ENCODE measurements at regions not wholly inside any gene's neighbourhood (a gene's known extent, or its start where the extent isn't known, plus 50 kb on each side); places are given as distances from the start of the nearest gene placed in this dataset.
A peak's percentile ranks its signal among the peaks of the same experiment; 100 is the strongest.
"Not testable (repeated sequence)": the region's sequence is repeated elsewhere in the genome, so short reads cannot be mapped to it uniquely, and the experiment has no call there.

- no peak for DNase-seq
Observed at GRCh38 chr15:98025237-98025636, 64.7 kb downstream of the ARRDC4 start.

DNA sequence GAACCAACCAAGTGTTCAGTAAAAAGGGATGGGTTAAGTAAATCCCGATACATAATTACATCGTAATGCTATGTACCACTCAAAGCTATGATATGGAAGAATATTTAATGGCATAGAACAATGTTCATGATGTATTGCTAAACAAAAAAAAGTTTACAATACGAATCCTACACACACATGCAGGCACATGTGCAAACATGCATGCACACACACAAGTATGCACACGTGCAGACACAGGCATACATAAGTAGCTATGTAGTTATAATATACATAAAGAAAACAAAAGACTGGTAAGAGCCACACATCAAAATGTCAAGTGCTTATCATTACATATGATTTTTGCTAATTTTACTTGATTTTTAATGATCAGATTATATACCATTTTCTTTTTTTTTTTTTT is 74.2 kb downstream of the ARRDC4 start:
- DNase-seq, result no peak

- DNase-seq, result no peak
Observed at GRCh38 chr15:98035134-98035533, 74.6 kb downstream of the ARRDC4 start.

DNA sequence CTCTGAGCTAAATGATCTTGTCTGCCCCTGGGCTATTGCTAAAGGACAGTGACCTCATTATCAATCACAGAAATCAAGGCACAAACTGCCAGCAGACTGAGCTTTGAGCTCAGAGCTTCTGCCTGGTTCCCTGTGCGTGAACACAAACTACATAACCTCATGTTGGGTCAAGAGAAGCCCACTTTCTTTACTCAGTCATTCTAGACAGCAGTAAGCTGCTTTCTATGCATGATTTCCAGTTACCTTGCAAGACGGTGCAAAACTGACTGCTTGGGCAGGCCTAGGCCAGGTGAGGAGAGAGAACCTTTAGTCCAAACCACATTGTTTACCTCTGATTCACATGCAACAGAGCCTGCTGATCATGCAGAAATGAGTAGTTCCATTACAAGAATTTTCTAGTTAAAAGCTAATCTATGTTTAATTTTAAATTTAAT is 75.1 kb downstream of the ARRDC4 start:
- DNase-seq, result no peak

GRCh38 chr15:98039596-98039995 is 79.1 kb downstream of the ARRDC4 start:
- no peak for DNase-seq

GRCh38 chr15:98040146-98040545 is 79.6 kb downstream of the ARRDC4 start:
- DNase-seq, result no peak

- DNase-seq, result no peak
Observed at GRCh38 chr15:98043160-98044014, 82.9 kb downstream of the ARRDC4 start.

DNA sequence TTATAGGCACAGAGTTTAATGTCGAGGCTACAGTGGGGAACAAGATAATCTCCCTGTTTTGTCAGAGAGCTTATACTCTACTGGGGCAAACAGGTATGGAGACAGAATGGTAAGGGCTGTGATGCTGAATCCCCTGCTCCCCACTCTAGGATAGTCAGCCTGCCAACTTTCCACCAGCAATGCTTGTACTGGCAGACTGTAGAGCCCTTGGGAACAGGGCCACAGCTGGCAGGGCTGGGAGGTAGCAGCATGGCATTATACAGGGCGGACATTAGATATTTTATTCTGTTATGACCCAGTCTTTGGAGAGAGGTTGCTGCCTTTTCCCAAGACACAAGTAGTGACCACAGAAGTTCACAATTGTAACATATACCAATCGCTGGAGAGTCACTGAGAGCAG is 91.2 kb downstream of the ARRDC4 start:
- no peak for DNase-seq

- no peak for DNase-seq
Observed at GRCh38 chr15:98057453-98057852, 97.0 kb downstream of the ARRDC4 start.

GRCh38 chr15:98062869-98063268 is 102.4 kb downstream of the ARRDC4 start:
- DNase-seq, result no peak

- no peak for DNase-seq
Observed at GRCh38 chr15:98063315-98063714, 102.8 kb downstream of the ARRDC4 start.

DNA sequence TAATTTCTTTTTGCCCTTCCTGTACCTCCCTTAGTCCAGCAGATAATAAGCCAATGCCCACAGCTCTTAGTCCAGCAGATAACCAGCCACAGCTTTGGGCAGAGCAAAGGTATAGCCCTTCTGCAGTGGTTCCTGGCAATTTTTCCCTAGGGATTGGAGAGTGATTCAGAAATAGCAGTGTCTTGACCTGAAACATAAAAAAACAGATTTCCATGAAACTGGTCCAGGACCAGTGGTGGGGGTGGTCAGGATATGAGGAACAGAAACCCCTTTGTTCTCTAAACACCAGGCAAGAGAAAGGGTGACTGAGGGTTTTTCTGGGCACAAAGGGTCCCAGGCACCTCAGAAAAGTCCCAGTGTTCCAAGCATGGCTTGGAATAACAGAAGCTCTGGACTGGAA is 103.4 kb downstream of the ARRDC4 start:
- no peak for DNase-seq

DNA sequence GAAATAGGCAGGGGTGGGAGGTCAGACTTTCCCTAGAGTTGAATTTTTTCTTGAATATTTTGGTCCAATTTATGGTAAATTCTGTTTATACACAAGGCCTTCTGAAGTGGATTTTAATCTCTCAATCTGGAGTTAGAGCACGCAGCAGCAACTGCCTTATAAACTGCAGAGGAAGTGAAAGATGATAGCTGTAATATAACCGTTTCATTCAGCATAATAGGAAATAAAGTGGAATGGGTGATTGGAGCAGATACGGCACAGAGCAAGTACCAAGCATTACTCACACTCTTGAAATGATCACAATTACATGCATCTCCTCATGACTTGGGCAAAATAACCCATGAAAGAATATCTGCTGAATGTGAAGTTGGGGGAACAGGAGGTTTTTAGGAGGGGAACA is 106.8 kb downstream of the ARRDC4 start:
- DNase-seq, result no peak

DNA sequence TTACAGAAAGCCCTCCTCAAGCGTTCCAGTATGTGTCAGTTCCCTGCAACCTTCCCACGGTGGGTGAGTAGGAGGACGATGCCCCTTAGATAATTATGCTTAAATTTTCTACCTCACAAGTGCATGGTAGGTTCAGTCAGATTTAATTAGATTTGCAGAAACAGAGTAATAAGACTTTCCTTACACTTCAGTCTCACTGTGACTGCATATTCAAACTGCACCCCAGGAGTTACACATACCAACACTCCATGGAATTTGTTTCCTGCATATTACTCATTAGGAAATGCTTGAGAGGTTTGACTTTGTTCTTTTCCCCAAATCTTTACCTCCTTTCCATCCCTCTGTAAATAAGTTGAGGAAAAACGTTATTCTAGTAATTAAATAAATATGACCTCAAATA is 108.8 kb downstream of the ARRDC4 start:
- no peak for DNase-seq

GRCh38 chr15:98070137-98070536 is 109.6 kb downstream of the ARRDC4 start:
- DNase-seq, result no peak

DNA sequence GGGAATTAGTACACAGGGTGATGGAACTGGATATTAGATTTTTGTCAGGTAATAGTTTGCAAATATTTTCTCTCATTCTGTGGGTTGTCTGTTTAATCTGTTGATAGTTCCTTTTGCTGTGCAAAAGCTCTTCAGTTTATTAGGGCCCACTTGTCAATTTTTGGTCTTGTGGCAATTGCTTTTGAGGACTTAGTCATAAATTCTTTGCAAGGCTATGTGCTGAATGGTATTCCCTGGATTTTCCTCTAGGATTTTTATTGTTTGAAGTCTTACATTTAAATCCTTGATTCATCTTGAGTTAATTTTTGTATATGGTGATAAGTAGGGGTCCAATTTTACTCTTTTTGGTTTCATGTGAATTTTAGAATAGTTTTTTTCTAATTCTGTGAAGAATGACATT is 111.3 kb downstream of the ARRDC4 start:
- DNase-seq, result no peak

DNA sequence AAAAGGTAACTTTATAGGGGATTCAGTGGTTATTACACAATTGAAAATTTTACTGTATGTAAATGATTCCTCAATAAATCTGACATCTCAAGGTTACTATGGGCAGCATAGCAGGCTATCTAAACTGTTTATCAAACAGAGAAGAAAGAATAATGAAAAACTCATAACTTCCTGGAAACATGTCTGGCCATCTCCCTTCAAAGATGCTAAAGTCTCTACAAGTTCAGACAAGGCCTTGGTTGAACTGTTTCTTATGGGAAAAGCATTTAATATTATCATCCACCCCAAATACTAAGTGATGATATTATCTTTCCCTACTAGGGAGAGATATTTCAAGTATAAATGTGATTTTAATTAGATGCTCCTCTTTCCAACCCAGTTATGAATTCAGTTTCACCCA is 114.9 kb downstream of the ARRDC4 start:
- no peak for DNase-seq

GRCh38 chr15:98076021-98076816 is 115.7 kb downstream of the ARRDC4 start:
- DNase-seq, result no peak

DNA sequence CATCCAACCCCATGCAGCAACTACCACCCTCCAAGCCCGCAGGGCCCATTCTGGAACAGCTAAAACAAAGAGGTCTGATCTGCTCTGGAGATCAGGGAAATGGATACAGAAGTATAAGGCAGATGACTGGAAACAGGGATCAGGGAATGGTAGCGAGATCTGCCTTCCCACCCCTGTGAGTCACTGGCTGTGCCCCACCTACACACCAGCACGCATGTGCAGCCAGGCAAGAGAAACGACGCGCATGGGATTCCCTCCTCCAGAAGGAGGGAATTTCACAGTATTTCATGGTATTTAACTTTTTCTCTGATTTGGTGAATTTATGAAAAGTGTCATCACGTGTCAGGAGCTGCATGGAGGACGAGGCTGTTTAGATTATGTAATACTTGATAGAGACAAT is 116.7 kb downstream of the ARRDC4 start:
- DNase-seq, result no peak

DNA sequence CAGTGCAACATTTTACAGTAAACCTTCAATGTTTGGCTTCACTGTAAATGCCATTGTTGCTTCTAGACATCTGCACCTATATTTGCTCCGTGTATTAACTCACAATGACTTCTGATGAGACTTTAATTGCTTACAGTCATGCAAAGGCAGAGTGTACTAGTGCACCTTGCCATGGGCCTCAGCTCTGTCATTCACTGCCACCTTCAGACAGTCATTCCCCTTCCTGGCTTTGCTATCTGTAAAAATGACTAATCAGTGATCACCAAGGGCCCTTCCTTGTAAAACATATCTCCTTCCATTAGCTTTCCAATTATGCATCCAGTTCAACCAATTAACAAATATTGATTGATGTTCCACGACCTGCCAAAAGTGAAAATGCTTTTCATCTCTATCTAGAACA is 120.3 kb downstream of the ARRDC4 start:
- no peak for DNase-seq

- no peak for DNase-seq
Observed at GRCh38 chr15:98083203-98083910, 122.9 kb downstream of the ARRDC4 start.

DNA sequence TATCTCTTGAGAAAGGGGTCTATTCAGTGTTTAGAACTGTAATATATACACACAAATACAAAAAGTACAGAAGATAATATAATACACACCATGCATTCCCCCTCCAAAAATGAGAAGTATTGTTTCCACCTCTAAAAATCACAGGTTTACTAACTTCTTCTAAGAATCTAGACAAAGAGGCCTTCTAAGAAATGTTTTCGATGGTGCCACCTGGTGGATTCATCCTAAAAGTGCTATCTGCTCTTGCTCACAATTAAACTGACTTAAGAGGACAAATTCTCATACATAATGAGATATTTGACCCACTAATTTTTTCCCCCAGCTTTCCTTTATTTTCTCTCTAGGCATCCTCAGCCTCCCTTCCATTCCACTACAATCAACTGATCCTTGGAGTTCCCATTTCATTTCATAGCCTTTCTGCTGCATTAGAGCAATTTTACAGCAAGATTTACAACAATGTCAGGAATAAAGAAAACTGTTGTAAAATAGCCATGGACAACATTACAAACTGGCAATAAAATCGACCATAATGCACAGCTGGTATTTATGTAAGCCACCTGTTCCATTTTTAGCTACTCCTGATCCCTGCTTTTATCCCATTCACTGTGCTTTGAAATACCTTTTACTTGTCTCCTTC is 124.6 kb downstream of the ARRDC4 start:
- DNase-seq, result peak; percentile 28

- DNase-seq, result not testable (repeated sequence)
Observed at GRCh38 chr15:98088307-98088945, 127.9 kb downstream of the ARRDC4 start.
